GM12878 (cell line): ENCODE measurements at regions not wholly inside any gene's neighbourhood (a gene's known extent, or its start where the extent isn't known, plus 50 kb on each side); places are given as distances from the start of the nearest gene placed in this dataset.

Experiments used
- ATAC-seq: fragments of 200-7000 bp; cut with Tn5 transposase; 3 replicates; pipeline ENCODE4 v1.9.1; 2020; ENCODE audit warnings: mild to moderate bottlenecking, moderate library complexity
- BruUV-seq: library from RNA; stranded (reverse); fragments of 400-500 nt; replicated peaks from 2 replicates; lab custom pipeline; 2021; lab: Mats Ljungman, UMichigan
- CTCF ChIA-PET: fragments of 300-600 bp; sonication (Branson Sonifier 250); formaldehyde crosslinking; extraction: SDS; loops from one replicate; lab custom pipeline; 2021; ENCODE audit warnings: inconsistent platforms; lab: Yijun Ruan, JAX
- POLR2A ChIA-PET: fragments of 350-600 bp; formaldehyde crosslinking; extraction: SDS; loops from one replicate; lab custom pipeline; 2021; ENCODE audit warnings: inconsistent platforms; lab: Charles Lee
- RAD21 ChIA-PET: fragments of 300-600 bp; sonication (Branson Sonifier 250); formaldehyde crosslinking; loops from one replicate; lab custom pipeline; 2023; ENCODE audit warnings: antibody characterized with exemption; ENCODE audit not compliant: unreplicated experiment; lab: Charles Lee
- SMC1A ChIA-PET: fragments of 300-600 bp; sonication (Branson Sonifier 250); formaldehyde crosslinking; loops from one replicate; lab custom pipeline; 2023; ENCODE audit not compliant: unreplicated experiment, uncharacterized antibody; lab: Charles Lee
- DNase-seq: peaks from one replicate; pipeline ENCODE4 v3.0.0-alpha.2; 2011; ENCODE audit warnings: low read depth, low spot score
- FAIRE-seq: peaks from 3 replicates; lab custom pipeline; 2011; peaks lifted over from hg19 to GRCh38; lab: Jason Lieb, UNC
- H2AFZ ChIP-seq: 2 replicates; pipeline ENCODE4 v1.6.0; 2011; ENCODE audit warnings: low read depth, low read length, control low read depth; ENCODE audit not compliant: control insufficient read depth
- H3K27ac ChIP-seq: 2 replicates; pipeline ENCODE4 v1.5.1; 2011; ENCODE audit warnings: control low read depth; ENCODE audit not compliant: control insufficient read depth, insufficient read depth
- H3K27me3 ChIP-seq, 2 experiments: replicated peaks in 1 of 2; 2 replicates each; pipeline versions ENCODE4 v1.6.0 to v1.6.1; 2011; ENCODE audit warnings: low read length in 1 of 2; ENCODE audit not compliant: control insufficient read depth in 2 of 2, insufficient read depth in 2 of 2
- H3K36me3 ChIP-seq, 2 experiments: 2 replicates each; pipeline ENCODE4 v1.5.1; 2011; ENCODE audit warnings: low read length in 1 of 2; ENCODE audit not compliant: control insufficient read depth in 2 of 2, insufficient read depth in 2 of 2
- H3K4me1 ChIP-seq: 2 replicates; pipeline ENCODE4 v1.6.1; 2011; ENCODE audit warnings: mild to moderate bottlenecking, low read length, moderate library complexity, mixed read lengths; ENCODE audit not compliant: control insufficient read depth, insufficient read depth
- H3K4me2 ChIP-seq: 2 replicates; pipeline ENCODE4 v1.6.0; 2011; ENCODE audit warnings: control low read depth; ENCODE audit not compliant: control insufficient read depth, insufficient read depth
- H3K4me3 ChIP-seq: fragments of 200-600 bp; sonication (generic); 2 replicates; pipeline ENCODE4 v1.5.1; 2016
- H3K79me2 ChIP-seq: 2 replicates; pipeline ENCODE4 v1.6.0; 2011; ENCODE audit warnings: low read length; ENCODE audit not compliant: control insufficient read depth, insufficient read depth
- H3K9ac ChIP-seq: 2 replicates; pipeline ENCODE4 v1.8.0; 2011; ENCODE audit warnings: low read length, control low read depth, mixed read lengths; ENCODE audit not compliant: control insufficient read depth, insufficient read depth
- H3K9me3 ChIP-seq: replicated peaks from 3 replicates; pipeline ENCODE4 v1.5.1; 2011; ENCODE audit warnings: mild to moderate bottlenecking, low read length; ENCODE audit not compliant: control insufficient read depth, insufficient read depth
- H4K20me1 ChIP-seq: 2 replicates; pipeline ENCODE4 v1.6.0; 2011; ENCODE audit not compliant: control insufficient read depth, insufficient read depth
- BRCA1 ChIP-seq: IDR thresholded peaks from 2 replicates; pipeline ENCODE4 v1.6.1; 2011; ENCODE audit warnings: low read depth, low read length, improper control_type of control experiment
- CBX5 ChIP-seq: sonication (generic); IDR thresholded peaks from 2 replicates; pipeline ENCODE4 v1.6.1; 2016; ENCODE audit warnings: low read depth, moderate library complexity, mild to moderate bottlenecking, inconsistent platforms
- JUNB ChIP-seq: IDR thresholded peaks from 2 replicates; pipeline ENCODE4 v1.6.1; 2016; ENCODE audit warnings: antibody characterized with exemption, mild to moderate bottlenecking
- MEF2A ChIP-seq: IDR thresholded peaks from 2 replicates; pipeline ENCODE4 v1.6.1; 2011; ENCODE audit warnings: low read depth, mild to moderate bottlenecking, low read length, moderate library complexity; ENCODE audit not compliant: insufficient read depth
- MTA3 ChIP-seq: IDR thresholded peaks from 2 replicates; pipeline ENCODE4 v1.6.1; 2012; ENCODE audit warnings: low read length, inconsistent platforms, borderline replicate concordance
- MYB ChIP-seq: fragments of 150-350 bp; IDR thresholded peaks from 2 replicates; pipeline ENCODE4 v1.6.1; 2014; ENCODE audit warnings: mild to moderate bottlenecking, low read depth, low read length, borderline replicate concordance
- RAD51 ChIP-seq: fragments of 450-650 bp; IDR thresholded peaks from 2 replicates; pipeline ENCODE4 v1.6.1; 2016; ENCODE audit warnings: moderate library complexity, mild to moderate bottlenecking, inconsistent platforms
- RCOR1 ChIP-seq: conservative IDR thresholded peaks from 2 replicates; pipeline ENCODE4 v1.6.1; 2012; ENCODE audit warnings: low read depth, low read length, improper control_type of control experiment
- SMAD1 ChIP-seq: fragments of 450-650 bp; IDR thresholded peaks from 2 replicates; pipeline ENCODE4 v1.6.1; 2018; ENCODE audit warnings: mild to moderate bottlenecking, low read depth; ENCODE audit not compliant: partially characterized antibody
- SMAD5 ChIP-seq: IDR thresholded peaks from 2 replicates; pipeline ENCODE4 v1.6.1; 2016; ENCODE audit warnings: antibody characterized with exemption, low read depth
- SUZ12 ChIP-seq: fragments of 200-600 bp; sonication (generic); IDR thresholded peaks from one replicate; pipeline ENCODE4 v1.6.1; 2018; ENCODE audit warnings: antibody characterized with exemption, mild to moderate bottlenecking; ENCODE audit not compliant: unreplicated experiment
- YY1 ChIP-seq: IDR thresholded peaks from 2 replicates; pipeline ENCODE4 v1.6.1; 2011; ENCODE audit warnings: low read depth, mild to moderate bottlenecking, low read length
- ZNF24 ChIP-seq: fragments of 450-650 bp; IDR thresholded peaks from 2 replicates; pipeline ENCODE4 v1.6.1; 2017; ENCODE audit warnings: antibody characterized with exemption, mild to moderate bottlenecking
- ZNF274 ChIP-seq: IDR thresholded peaks from one replicate; pipeline ENCODE4 v1.8.0; 2011; ENCODE audit not compliant: insufficient read length, insufficient read depth
- ZNF384 ChIP-seq: IDR thresholded peaks from 2 replicates; pipeline ENCODE4 v1.6.1; 2012; ENCODE audit warnings: low read depth, mild to moderate bottlenecking, low read length, improper control_type of control experiment, borderline replicate concordance
- WGBS: methylation state at CpG from one replicate; pipeline ENCODE4 v1.1.6; 2016; ENCODE audit warnings: low lambda C conversion rate; ENCODE audit not compliant: insufficient replicate concordance, insufficient coverage; ENCODE audit errors: missing lambda C conversion rate; 5-methylcytosine and 5-hydroxymethylcytosine counted together
- in situ Hi-C: fragments of 300-500 bp; cut with MboI; formaldehyde crosslinking; loops from 9 replicates; pipeline ENCODE4 v1.14.3; 2018; ENCODE audit warnings: mixed read lengths
- intact Hi-C: fragments of 100-400 bp; cut with micrococcal nuclease; formaldehyde crosslinking; loops from one replicate; pipeline ENCODE4 v1.14.2; 2022; ENCODE audit not compliant: unreplicated experiment
- TF ChIP-seq, protein P1 (sequence below): fragments of 450-650 bp; IDR thresholded peaks from 2 replicates; pipeline ENCODE4 v1.6.1; 2016; ENCODE audit warnings: mild to moderate bottlenecking, moderate library complexity, borderline replicate concordance
- TF ChIP-seq, protein P2 (sequence below): fragments of 450-650 bp; IDR thresholded peaks from 2 replicates; pipeline ENCODE4 v1.6.1; 2017; ENCODE audit warnings: mild to moderate bottlenecking, moderate library complexity

DNA sequence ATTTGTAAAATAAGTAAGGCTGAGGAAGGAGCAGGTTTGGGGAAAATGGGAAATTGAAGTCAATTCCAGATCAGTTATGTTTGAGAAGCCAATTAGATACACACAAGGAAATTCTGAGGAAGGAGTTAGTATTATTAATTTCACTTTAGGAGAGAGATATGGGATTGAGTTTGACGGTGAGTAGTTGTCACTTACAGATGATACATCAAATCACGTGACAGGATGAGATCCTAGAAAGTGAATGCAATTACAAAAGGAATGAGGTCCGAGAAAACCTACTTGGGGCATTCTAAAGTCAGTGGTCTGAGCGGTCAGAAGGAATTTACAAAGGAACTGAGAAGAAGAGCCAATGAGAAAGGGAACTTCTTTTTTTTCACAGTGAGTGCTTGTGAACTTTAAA lies 364.3 kb upstream of the TMEM229A start (continued):
- no peak for TF ChIP-seq SMAD5

DNA sequence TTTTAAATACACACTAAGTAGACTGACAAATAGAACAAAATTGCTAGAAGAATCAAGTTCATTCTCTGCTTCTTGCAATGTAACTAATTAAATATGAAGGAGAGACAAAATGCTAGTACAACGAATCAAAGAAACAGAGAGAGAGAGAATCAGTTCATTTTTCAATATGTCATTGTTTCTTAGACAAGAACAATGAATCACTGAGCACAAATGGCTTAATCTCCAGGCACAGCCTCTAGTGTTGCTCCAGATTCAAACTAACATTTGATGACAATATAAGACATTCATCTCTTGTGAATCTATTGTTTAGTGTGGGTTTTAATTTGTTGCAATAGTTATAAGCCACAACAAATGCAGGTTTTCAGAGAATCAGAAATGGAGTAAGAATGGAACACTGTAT lies 357.4 kb upstream of the TMEM229A start:
- Histone ChIP-seq H3K27me3 (no peaks in the 10 kb centered on the region), H3K4me1 (no peaks in the 10 kb centered on the region), H3K4me3 (no peak overlapping the region), H4K20me1 (no peaks in the 10 kb centered on the region), H3K79me2 (no peaks in the 10 kb centered on the region), H3K9me3 (no peaks in the 10 kb centered on the region), H3K4me2 (no peak overlapping the region), H3K36me3 (no peaks in the 10 kb centered on the region), H3K27ac (no peak overlapping the region), H2AFZ (no peak overlapping the region), H3K9ac (no peak overlapping the region)
- SMC1A ChIA-PET = no interaction called here
- FAIRE-seq = no peak
- in situ Hi-C loops (no loop called here), intact Hi-C loops (no loop called here)
- no peak for ATAC-seq
- WGBS = 0% methylated on average over 1 of the region's 1 CpG
- CTCF ChIA-PET = no interaction called here
- no peak for DNase-seq
- POLR2A ChIA-PET = no interaction called here
- BruUV-seq = no TSS peak
- RAD21 ChIA-PET = no interaction called here
- no peak for TF ChIP-seq CBX5
- no peak for TF ChIP-seq ZNF384
- no peak for TF ChIP-seq SUZ12
- TF ChIP-seq SMAD1 = no peak
- no peak for TF ChIP-seq MTA3
- no peak for TF ChIP-seq MEF2A
- TF ChIP-seq MYB = no peak
- TF ChIP-seq JUNB = no peak
- TF ChIP-seq, protein P1, sequence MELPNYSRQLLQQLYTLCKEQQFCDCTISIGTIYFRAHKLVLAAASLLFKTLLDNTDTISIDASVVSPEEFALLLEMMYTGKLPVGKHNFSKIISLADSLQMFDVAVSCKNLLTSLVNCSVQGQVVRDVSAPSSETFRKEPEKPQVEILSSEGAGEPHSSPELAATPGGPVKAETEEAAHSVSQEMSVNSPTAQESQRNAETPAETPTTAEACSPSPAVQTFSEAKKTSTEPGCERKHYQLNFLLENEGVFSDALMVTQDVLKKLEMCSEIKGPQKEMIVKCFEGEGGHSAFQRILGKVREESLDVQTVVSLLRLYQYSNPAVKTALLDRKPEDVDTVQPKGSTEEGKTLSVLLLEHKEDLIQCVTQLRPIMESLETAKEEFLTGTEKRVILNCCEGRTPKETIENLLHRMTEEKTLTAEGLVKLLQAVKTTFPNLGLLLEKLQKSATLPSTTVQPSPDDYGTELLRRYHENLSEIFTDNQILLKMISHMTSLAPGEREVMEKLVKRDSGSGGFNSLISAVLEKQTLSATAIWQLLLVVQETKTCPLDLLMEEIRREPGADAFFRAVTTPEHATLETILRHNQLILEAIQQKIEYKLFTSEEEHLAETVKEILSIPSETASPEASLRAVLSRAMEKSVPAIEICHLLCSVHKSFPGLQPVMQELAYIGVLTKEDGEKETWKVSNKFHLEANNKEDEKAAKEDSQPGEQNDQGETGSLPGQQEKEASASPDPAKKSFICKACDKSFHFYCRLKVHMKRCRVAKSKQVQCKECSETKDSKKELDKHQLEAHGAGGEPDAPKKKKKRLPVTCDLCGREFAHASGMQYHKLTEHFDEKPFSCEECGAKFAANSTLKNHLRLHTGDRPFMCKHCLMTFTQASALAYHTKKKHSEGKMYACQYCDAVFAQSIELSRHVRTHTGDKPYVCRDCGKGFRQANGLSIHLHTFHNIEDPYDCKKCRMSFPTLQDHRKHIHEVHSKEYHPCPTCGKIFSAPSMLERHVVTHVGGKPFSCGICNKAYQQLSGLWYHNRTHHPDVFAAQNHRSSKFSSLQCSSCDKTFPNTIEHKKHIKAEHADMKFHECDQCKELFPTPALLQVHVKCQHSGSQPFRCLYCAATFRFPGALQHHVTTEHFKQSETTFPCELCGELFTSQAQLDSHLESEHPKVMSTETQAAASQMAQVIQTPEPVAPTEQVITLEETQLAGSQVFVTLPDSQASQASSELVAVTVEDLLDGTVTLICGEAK = no peak
- no peak for TF ChIP-seq YY1
- TF ChIP-seq, protein P2, sequence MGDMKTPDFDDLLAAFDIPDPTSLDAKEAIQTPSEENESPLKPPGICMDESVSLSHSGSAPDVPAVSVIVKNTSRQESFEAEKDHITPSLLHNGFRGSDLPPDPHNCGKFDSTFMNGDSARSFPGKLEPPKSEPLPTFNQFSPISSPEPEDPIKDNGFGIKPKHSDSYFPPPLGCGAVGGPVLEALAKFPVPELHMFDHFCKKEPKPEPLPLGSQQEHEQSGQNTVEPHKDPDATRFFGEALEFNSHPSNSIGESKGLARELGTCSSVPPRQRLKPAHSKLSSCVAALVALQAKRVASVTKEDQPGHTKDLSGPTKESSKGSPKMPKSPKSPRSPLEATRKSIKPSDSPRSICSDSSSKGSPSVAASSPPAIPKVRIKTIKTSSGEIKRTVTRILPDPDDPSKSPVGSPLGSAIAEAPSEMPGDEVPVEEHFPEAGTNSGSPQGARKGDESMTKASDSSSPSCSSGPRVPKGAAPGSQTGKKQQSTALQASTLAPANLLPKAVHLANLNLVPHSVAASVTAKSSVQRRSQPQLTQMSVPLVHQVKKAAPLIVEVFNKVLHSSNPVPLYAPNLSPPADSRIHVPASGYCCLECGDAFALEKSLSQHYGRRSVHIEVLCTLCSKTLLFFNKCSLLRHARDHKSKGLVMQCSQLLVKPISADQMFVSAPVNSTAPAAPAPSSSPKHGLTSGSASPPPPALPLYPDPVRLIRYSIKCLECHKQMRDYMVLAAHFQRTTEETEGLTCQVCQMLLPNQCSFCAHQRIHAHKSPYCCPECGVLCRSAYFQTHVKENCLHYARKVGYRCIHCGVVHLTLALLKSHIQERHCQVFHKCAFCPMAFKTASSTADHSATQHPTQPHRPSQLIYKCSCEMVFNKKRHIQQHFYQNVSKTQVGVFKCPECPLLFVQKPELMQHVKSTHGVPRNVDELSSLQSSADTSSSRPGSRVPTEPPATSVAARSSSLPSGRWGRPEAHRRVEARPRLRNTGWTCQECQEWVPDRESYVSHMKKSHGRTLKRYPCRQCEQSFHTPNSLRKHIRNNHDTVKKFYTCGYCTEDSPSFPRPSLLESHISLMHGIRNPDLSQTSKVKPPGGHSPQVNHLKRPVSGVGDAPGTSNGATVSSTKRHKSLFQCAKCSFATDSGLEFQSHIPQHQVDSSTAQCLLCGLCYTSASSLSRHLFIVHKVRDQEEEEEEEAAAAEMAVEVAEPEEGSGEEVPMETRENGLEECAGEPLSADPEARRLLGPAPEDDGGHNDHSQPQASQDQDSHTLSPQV = no peak
- TF ChIP-seq ZNF24 = no peak
- no peak for TF ChIP-seq ZNF274
- TF ChIP-seq RCOR1 = no peak
- TF ChIP-seq RAD51 = no peak
- no peak for TF ChIP-seq BRCA1
